K562 (cell line): ENCODE measurements at regions not wholly inside any gene's neighbourhood (a gene's known extent, or its start where the extent isn't known, plus 50 kb on each side); places are given as distances from the start of the nearest gene placed in this dataset.

Experiments used
- ATAC-seq: fragments of 200-7000 bp; cut with Tn5 transposase; 3 replicates; pipeline ENCODE4 v1.9.1; 2020; ENCODE audit warnings: moderate library complexity
- BruUV-seq: library from RNA; stranded (reverse); fragments of 400-500 nt; replicated peaks from 2 replicates; lab custom pipeline; 2021; lab: Mats Ljungman, UMichigan
- CTCF ChIA-PET: fragments of 300-600 bp; formaldehyde crosslinking; extraction: SDS; loops from one replicate; lab custom pipeline; 2021; ENCODE audit warnings: low intra/inter-chr PET ratio; lab: Yijun Ruan, JAX
- POLR2A ChIA-PET: fragments of 300-600, 350-650 bp; sonication (Branson Sonifier 250); formaldehyde crosslinking; extraction: SDS; loops from one replicate; lab custom pipeline; 2021; ENCODE audit warnings: antibody characterized with exemption, inconsistent platforms; lab: Yijun Ruan, JAX
- DNase-seq, 4 experiments: peaks; one replicate each; pipeline versions ENCODE4 v3.0.0 to v3.0.0-alpha.2; 2011 to 2018; ENCODE audit warnings: low spot score in 3 of 4, mixed read lengths in 3 of 4; ENCODE audit errors: extremely low read depth in 1 of 4
- FAIRE-seq: peaks from 2 replicates; lab custom pipeline; 2011; peaks lifted over from hg19 to GRCh38; lab: Jason Lieb, UNC
- H2AFZ ChIP-seq: 2 replicates; pipeline ENCODE4 v1.6.0; 2011; ENCODE audit warnings: low read depth, low read length, control low read depth, inconsistent platforms
- H3K27ac ChIP-seq: fragments of 200-600 bp; 3 replicates; pipeline ENCODE4 v1.8.0; 2011; ENCODE audit warnings: low read depth, mild to moderate bottlenecking, control low read depth, inconsistent platforms, low read length, moderate library complexity, mixed read lengths; ENCODE audit errors: extremely low read depth
- H3K27me3 ChIP-seq, 2 experiments: fragments of 300-600 bp in 1 of 2; 2 replicates in 1 of 2; 3 replicates in 1 of 2; pipeline versions ENCODE4 v1.6.0 to v1.8.0; 2011; ENCODE audit warnings: inconsistent platforms in 2 of 2, low read length in 2 of 2, mild to moderate bottlenecking in 1 of 2, mixed read lengths in 1 of 2, moderate library complexity in 1 of 2; ENCODE audit not compliant: control insufficient read depth in 2 of 2, insufficient read depth in 2 of 2
- H3K36me3 ChIP-seq: fragments of 300-600 bp; 3 replicates; pipeline ENCODE4 v1.8.0; 2011; ENCODE audit warnings: mild to moderate bottlenecking, low read length, inconsistent platforms; ENCODE audit not compliant: control insufficient read depth, insufficient read depth
- H3K4me1 ChIP-seq, 2 experiments: fragments of 200-600 bp in 1 of 2; replicated peaks in 1 of 2; 2 replicates in 1 of 2; 3 replicates in 1 of 2; pipeline versions ENCODE4 v1.5.1 to v1.8.0; 2011; ENCODE audit warnings: inconsistent platforms in 2 of 2, low read length in 2 of 2, mild to moderate bottlenecking in 1 of 2, mixed read lengths in 1 of 2, moderate library complexity in 1 of 2; ENCODE audit not compliant: control insufficient read depth in 2 of 2, insufficient read depth in 2 of 2
- H3K4me2 ChIP-seq: 2 replicates; pipeline ENCODE4 v1.6.1; 2011; ENCODE audit warnings: low read length, control low read depth, inconsistent platforms, mixed read lengths; ENCODE audit not compliant: insufficient read depth
- H3K4me3 ChIP-seq: fragments of 200-600 bp; sonication (generic), shearing (Covaris generic); 2 replicates; pipeline ENCODE4 v1.5.1; 2016; ENCODE audit warnings: control low read depth, inconsistent platforms
- H3K79me2 ChIP-seq: fragments of 200-600 bp; 3 replicates; pipeline ENCODE4 v1.8.0; 2011; ENCODE audit warnings: low read length, inconsistent platforms; ENCODE audit not compliant: control insufficient read depth, insufficient read depth
- H3K9ac ChIP-seq, 2 experiments: 2 replicates each; pipeline versions ENCODE4 v1.6.0 to v1.6.1; 2011; ENCODE audit warnings: low read depth in 2 of 2, low read length in 2 of 2, control low read depth in 1 of 2, inconsistent platforms in 1 of 2, mild to moderate bottlenecking in 1 of 2, mixed read lengths in 1 of 2; ENCODE audit not compliant: insufficient read depth in 1 of 2
- H3K9me1 ChIP-seq: one replicate; pipeline ENCODE4 v1.6.0; 2011; ENCODE audit warnings: inconsistent platforms, mild to moderate bottlenecking, low read length, moderate library complexity; ENCODE audit not compliant: control insufficient read depth, insufficient read depth
- H3K9me3 ChIP-seq: replicated peaks from 2 replicates; pipeline ENCODE4 v1.5.1; 2011; ENCODE audit warnings: low read depth, low read length, inconsistent platforms; ENCODE audit not compliant: control insufficient read depth, insufficient read depth
- H4K20me1 ChIP-seq: replicated peaks from 2 replicates; pipeline ENCODE4 v1.6.1; 2011; ENCODE audit warnings: low read length, inconsistent platforms, mixed read lengths; ENCODE audit not compliant: control insufficient read depth, insufficient read depth
- BRCA1 ChIP-seq, 2 experiments: fragments of 450-650 bp in 1 of 2; sonication (generic) in 1 of 2; formaldehyde crosslinking in 1 of 2; IDR thresholded peaks; 2 replicates each; pipeline versions ENCODE4 v1.5.0 to v1.6.1; 2017 to 2020; ENCODE audit warnings: mild to moderate bottlenecking in 1 of 2, missing genetic modification reagents in 1 of 2
- CREM ChIP-seq: IDR thresholded peaks from 2 replicates; pipeline ENCODE4 v1.6.1; 2014; ENCODE audit warnings: antibody characterized with exemption, low read depth
- FUS ChIP-seq: fragments of 200-400 bp; formaldehyde crosslinking; optimal IDR thresholded peaks from 2 replicates; pipeline ENCODE3; 2017; ENCODE audit warnings: low read depth, low read length
- HMGXB4 ChIP-seq: sonication (generic); formaldehyde crosslinking; IDR thresholded peaks from 2 replicates; pipeline ENCODE4 v1.8.1; 2023; ENCODE audit warnings: mild to moderate bottlenecking, missing genetic modification reagents
- HNRNPH1 ChIP-seq: fragments of 200-400 bp; formaldehyde crosslinking; optimal IDR thresholded peaks from 2 replicates; pipeline ENCODE3; 2017; ENCODE audit warnings: low read depth, mild to moderate bottlenecking, low read length, moderate library complexity
- IFI16 ChIP-seq: fragments of 250-450 bp; sonication (Bioruptor Pico); IDR thresholded peaks from 2 replicates; pipeline ENCODE4 v2.1.2; 2022; ENCODE audit warnings: mild to moderate bottlenecking, inconsistent platforms
- NR2F6 ChIP-seq: fragments of 450-650 bp; formaldehyde crosslinking; IDR thresholded peaks from 2 replicates; pipeline ENCODE4 v1.4.0; 2020; ENCODE audit warnings: mild to moderate bottlenecking
- SMAD3 ChIP-seq: fragments of 450-650 bp; formaldehyde crosslinking; conservative IDR thresholded peaks from 2 replicates; pipeline ENCODE4 v1.4.0; 2020; ENCODE audit warnings: mild to moderate bottlenecking
- STAT5B ChIP-seq: fragments of 250-450 bp; sonication (Bioruptor Pico); IDR thresholded peaks from 2 replicates; pipeline ENCODE4 v1.8.0; 2021; ENCODE audit warnings: mild to moderate bottlenecking, inconsistent platforms
- TARDBP ChIP-seq: fragments of 450-650 bp; IDR thresholded peaks from 2 replicates; pipeline ENCODE4 v1.6.1; 2016
- ZKSCAN3 ChIP-seq: fragments of 250-450 bp; sonication (Bioruptor Pico); IDR thresholded peaks from 2 replicates; pipeline ENCODE4 v1.4.0; 2020
- ZNF175 ChIP-seq: fragments of 200-800 bp; sonication (Bioruptor generic); IDR thresholded peaks from 2 replicates; pipeline ENCODE4 v1.6.1; 2016; ENCODE audit warnings: low read depth, mild to moderate bottlenecking, missing genetic modification characterization, missing compliant biosample characterization
- ZNF561 ChIP-seq: fragments of 450-650 bp; formaldehyde crosslinking; conservative IDR thresholded peaks from 2 replicates; pipeline ENCODE4 v1.4.0; 2020; ENCODE audit warnings: mild to moderate bottlenecking, moderate library complexity
- ZNF584 ChIP-seq: fragments of 200-800 bp; sonication (Bioruptor generic); IDR thresholded peaks from 2 replicates; pipeline ENCODE4 v1.6.1; 2016; ENCODE audit warnings: low read depth, mild to moderate bottlenecking, missing genetic modification characterization, missing compliant biosample characterization
- ZNF609 ChIP-seq: sonication (generic); formaldehyde crosslinking; IDR thresholded peaks from 2 replicates; pipeline ENCODE4 v1.8.1; 2023; ENCODE audit warnings: missing genetic modification reagents, mild to moderate bottlenecking, borderline replicate concordance
- ZNF766 ChIP-seq: fragments of 200-800 bp; sonication (Bioruptor generic); conservative IDR thresholded peaks from 2 replicates; pipeline ENCODE4 v1.6.1; 2016; ENCODE audit warnings: missing genetic modification characterization, missing compliant biosample characterization
- whole genome bisulfite sequencing: fragments of 100-300 bp; shearing (Covaris generic); methylation state at CpG from one replicate; pipeline ENCODE4 v1.1.6; 2016; ENCODE audit warnings: low coverage, mixed read lengths; ENCODE audit not compliant: insufficient coverage; ENCODE audit errors: missing lambda C conversion rate; 5-methylcytosine and 5-hydroxymethylcytosine counted together
- in situ Hi-C: fragments of 300-500 bp; cut with MboI; formaldehyde crosslinking; loops from 4 replicates; pipeline ENCODE4 v1.15.0; 2018; ENCODE audit warnings: inconsistent platforms, mixed read lengths
- intact Hi-C: fragments of 100-400 bp; cut with micrococcal nuclease; formaldehyde crosslinking; loops from 2 replicates; pipeline ENCODE4 v1.14.2; 2022

DNA sequence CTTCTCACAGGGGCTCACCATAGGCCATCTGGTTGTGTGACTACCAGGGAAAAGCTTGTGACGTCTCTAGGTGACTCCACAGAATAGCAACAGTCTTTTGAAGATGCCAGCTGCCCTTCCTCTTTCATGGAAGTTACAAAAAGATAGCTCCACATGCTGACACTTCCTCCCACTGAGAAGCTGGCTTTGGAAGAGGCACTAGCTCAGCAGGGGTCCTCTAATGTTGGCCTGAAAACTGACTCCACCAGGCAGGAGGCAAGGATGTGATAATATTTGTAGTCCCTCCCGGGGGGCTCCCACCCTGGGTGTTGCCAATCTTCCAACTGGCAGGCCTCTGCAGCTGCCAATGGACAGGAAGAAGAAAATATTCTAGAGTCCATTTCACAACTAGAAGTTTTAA lies 343.5 kb downstream of the NEK10 start (continued):
- TF ChIP-seq ZNF766 (CRISPR knock-in tag) (no peak), ZNF609 (CRISPR knock-in tag) (no peak)

DNA sequence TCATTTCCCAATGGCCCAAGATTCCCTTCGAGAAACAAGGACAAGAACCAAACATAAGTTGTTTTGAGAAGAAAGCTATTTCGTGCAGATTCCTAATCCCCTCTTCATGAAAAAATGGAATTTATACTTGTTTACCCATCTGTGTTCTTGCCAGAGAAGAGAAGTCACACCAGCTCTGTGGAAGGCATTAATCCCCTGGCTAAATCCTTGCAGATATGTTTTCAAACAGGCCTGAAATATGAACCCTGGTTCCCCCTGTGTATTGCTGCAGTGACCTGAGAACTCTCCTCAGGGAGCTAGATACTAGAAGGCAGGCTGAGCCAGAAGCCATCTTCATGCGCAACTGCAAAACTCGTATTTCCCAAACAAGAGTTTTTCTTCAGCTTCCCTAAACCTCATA lies 337.7 kb downstream of the NEK10 start:
- 4% methylated on average over 4 of the region's 4 CpGs for whole genome bisulfite sequencing
- BruUV-seq = no TSS peak
- ATAC-seq = no peak
- TF ChIP-seq ZNF175 = no peak
- TF ChIP-seq TARDBP = no peak
- no peak for TF ChIP-seq BRCA1 (IDR thresholded peaks at IDR 0.05)
- TF ChIP-seq BRCA1 (CRISPR knock-in tag; IDR thresholded peaks at IDR 0.05) = no peak
- no peak for TF ChIP-seq HMGXB4 (CRISPR knock-in tag)
- TF ChIP-seq CREM = no peak
- TF ChIP-seq FUS = no peak
- no peak for TF ChIP-seq SMAD3 (CRISPR knock-in tag)
- TF ChIP-seq ZNF561 (CRISPR knock-in tag) = no peak
- no peak for TF ChIP-seq ZNF584
- no peak for TF ChIP-seq IFI16 (CRISPR knock-in tag)
- no peak for TF ChIP-seq STAT5B (CRISPR knock-in tag)
- no peak for TF ChIP-seq ZKSCAN3 (CRISPR knock-in tag)
- no peak for TF ChIP-seq NR2F6 (CRISPR knock-in tag)
- no peak for TF ChIP-seq HNRNPH1

More for the DNA sequence above, 337.7 kb downstream of the NEK10 start:
- Histone ChIP-seq H3K9me3 (peaks cover 2% of the 10 kb centered on the region; the same call in 1 of the 2 replicates), H3K4me1 (no peaks in the 10 kb centered on the region), H3K36me3 (no peaks in the 10 kb centered on the region), H3K27ac (no peak overlapping the region), H3K9me1 (no peaks in the 10 kb centered on the region), H3K79me2 (no peaks in the 10 kb centered on the region), H3K4me2 (no peak overlapping the region), H3K4me3 (no peak overlapping the region), H4K20me1 (no peaks in the 10 kb centered on the region), H2AFZ (no peak overlapping the region), H3K9ac (no peak overlapping the region), H3K27me3 (no peaks in the 10 kb centered on the region)
- FAIRE-seq (no peak), DNase-seq (no peak)
- intact Hi-C loops (no loop called here), in situ Hi-C loops (no loop called here)
- CTCF ChIA-PET = no interaction called here
- POLR2A ChIA-PET = no interaction called here
